BLaER1 (cell line): ENCODE measurements at regions not wholly inside any gene's neighbourhood (a gene's known extent, or its start where the extent isn't known, plus 50 kb on each side); places are given as distances from the start of the nearest gene placed in this dataset.

Experiments
- H3K27ac ChIP-seq: shearing (Covaris generic); formaldehyde crosslinking; 2 replicates; pipeline ENCODE4 v1.8.1; 2022
- H3K27me3 ChIP-seq: shearing (Covaris generic); formaldehyde crosslinking; 2 replicates; pipeline ENCODE4 v1.8.1; 2022
- H3K36me3 ChIP-seq: shearing (Covaris generic); formaldehyde crosslinking; 2 replicates; pipeline ENCODE4 v1.8.1; 2022
- H3K4me1 ChIP-seq: shearing (Covaris generic); formaldehyde crosslinking; 2 replicates; pipeline ENCODE4 v1.8.1; 2022
- H3K4me2 ChIP-seq: shearing (Covaris generic); formaldehyde crosslinking; 2 replicates; pipeline ENCODE4 v1.8.1; 2022
- H3K4me3 ChIP-seq: shearing (Covaris generic); formaldehyde crosslinking; 2 replicates; pipeline ENCODE4 v1.8.1; 2022
- H3K9ac ChIP-seq: shearing (Covaris generic); formaldehyde crosslinking; 2 replicates; pipeline ENCODE4 v1.8.1; 2022
- H3K9me3 ChIP-seq: shearing (Covaris generic); formaldehyde crosslinking; 2 replicates; pipeline ENCODE4 v1.8.1; 2022
- H4K20me1 ChIP-seq: shearing (Covaris generic); formaldehyde crosslinking; 2 replicates; pipeline ENCODE4 v1.8.1; 2022
- Cebpa-rat ChIP-seq: shearing (Covaris generic); IDR thresholded peaks from 2 replicates; pipeline ENCODE4 v1.8.1; 2022

- Histone ChIP-seq H3K4me1 (peaks cover 32% of the 10 kb centered on the region), H3K4me2 (no peak overlapping the region), H3K4me3 (no peak overlapping the region), H4K20me1 (no peaks in the 10 kb centered on the region), H3K9me3 (no peaks in the 10 kb centered on the region), H3K27me3 (no peaks in the 10 kb centered on the region), H3K36me3 (no peaks in the 10 kb centered on the region), H3K27ac (no peak overlapping the region), H3K9ac (no peak overlapping the region)
- TF ChIP-seq Cebpa-rat, result no peak
Measured at GRCh38 chr13:31878052-31878451, 138.7 kb downstream of the RXFP2 start.

GRCh38 chr13:31878495-31878894 is 139.2 kb downstream of the RXFP2 start:
- H3K4me2 ChIP-seq, result no peak overlapping the region
- no peak for TF ChIP-seq Cebpa-rat
- H3K27me3 ChIP-seq, result no peaks in the 10 kb centered on the region
- H3K27ac ChIP-seq, result no peak overlapping the region
- H3K4me3 ChIP-seq, result no peak overlapping the region
- H3K36me3 ChIP-seq, result no peaks in the 10 kb centered on the region
- H4K20me1 ChIP-seq, result no peaks in the 10 kb centered on the region
- no peak overlapping the region for H3K9ac ChIP-seq
- peaks cover 34% of the 10 kb centered on the region for H3K4me1 ChIP-seq
- no peaks in the 10 kb centered on the region for H3K9me3 ChIP-seq

- Histone ChIP-seq H3K36me3 (no peaks in the 10 kb centered on the region), H3K27ac (no peak overlapping the region), H3K9me3 (no peaks in the 10 kb centered on the region), H3K4me1 (peaks cover 34% of the 10 kb centered on the region), H3K9ac (no peak overlapping the region), H3K4me3 (no peak overlapping the region), H3K27me3 (no peaks in the 10 kb centered on the region), H4K20me1 (no peaks in the 10 kb centered on the region), H3K4me2 (no peak overlapping the region)
- TF ChIP-seq Cebpa-rat, result no peak
Measured at GRCh38 chr13:31878955-31879354, 139.6 kb downstream of the RXFP2 start.

- Histone ChIP-seq H3K4me1 (peaks cover 33% of the 10 kb centered on the region), H3K4me3 (no peak overlapping the region), H4K20me1 (no peaks in the 10 kb centered on the region), H3K9ac (no peak overlapping the region), H3K36me3 (no peaks in the 10 kb centered on the region), H3K4me2 (peak overlapping the region; percentile 66; the same call in 1 of the 2 replicates), H3K9me3 (no peaks in the 10 kb centered on the region), H3K27me3 (no peaks in the 10 kb centered on the region), H3K27ac (no peak overlapping the region)
- no peak for TF ChIP-seq Cebpa-rat
Measured at GRCh38 chr13:31880851-31881494, 141.6 kb downstream of the RXFP2 start.

GRCh38 chr13:31881495-31881882 is 142.2 kb downstream of the RXFP2 start:
- H3K4me2 ChIP-seq, result peak overlapping the region; percentile 66

GRCh38 chr13:31882794-31883193 is 143.5 kb downstream of the RXFP2 start:
- no peak overlapping the region for H3K9ac ChIP-seq
- no peak overlapping the region for H3K27ac ChIP-seq
- TF ChIP-seq Cebpa-rat, result no peak
- H4K20me1 ChIP-seq, result no peaks in the 10 kb centered on the region
- peaks cover 39% of the 10 kb centered on the region for H3K4me1 ChIP-seq
- H3K9me3 ChIP-seq, result no peaks in the 10 kb centered on the region
- no peaks in the 10 kb centered on the region for H3K27me3 ChIP-seq
- no peaks in the 10 kb centered on the region for H3K36me3 ChIP-seq
- H3K4me2 ChIP-seq, result peak overlapping the region; percentile 66
- no peak overlapping the region for H3K4me3 ChIP-seq

More at GRCh38 chr13:31881495-31881882, 142.2 kb downstream of the RXFP2 start:
- H4K20me1 ChIP-seq, result no peaks in the 10 kb centered on the region
- H3K4me1 ChIP-seq, result peaks cover 38% of the 10 kb centered on the region
- no peaks in the 10 kb centered on the region for H3K9me3 ChIP-seq
- TF ChIP-seq Cebpa-rat, result no peak
- no peaks in the 10 kb centered on the region for H3K27me3 ChIP-seq
- H3K36me3 ChIP-seq, result no peaks in the 10 kb centered on the region
- no peak overlapping the region for H3K9ac ChIP-seq
- H3K27ac ChIP-seq, result no peak overlapping the region
- no peak overlapping the region for H3K4me3 ChIP-seq

GRCh38 chr13:31884556-31884955 is 145.2 kb downstream of the RXFP2 start:
- Histone ChIP-seq H4K20me1 (no peaks in the 10 kb centered on the region), H3K27ac (no peak overlapping the region), H3K4me2 (no peak overlapping the region), H3K9me3 (no peaks in the 10 kb centered on the region), H3K9ac (no peak overlapping the region), H3K36me3 (no peaks in the 10 kb centered on the region), H3K4me3 (no peak overlapping the region), H3K4me1 (peaks cover 39% of the 10 kb centered on the region), H3K27me3 (no peaks in the 10 kb centered on the region)
- no peak for TF ChIP-seq Cebpa-rat

GRCh38 chr13:31885994-31886393 is 145.6 kb upstream of the FRY start:
- peak overlapping the region; percentile 52 for H3K4me2 ChIP-seq
- H3K9me3 ChIP-seq, result no peaks in the 10 kb centered on the region
- no peak overlapping the region for H3K9ac ChIP-seq
- no peaks in the 10 kb centered on the region for H3K27me3 ChIP-seq
- H4K20me1 ChIP-seq, result no peaks in the 10 kb centered on the region
- no peaks in the 10 kb centered on the region for H3K36me3 ChIP-seq
- no peak overlapping the region for H3K27ac ChIP-seq
- no peak for TF ChIP-seq Cebpa-rat
- H3K4me3 ChIP-seq, result no peak overlapping the region
- peaks cover 37% of the 10 kb centered on the region for H3K4me1 ChIP-seq

- no peak for TF ChIP-seq Cebpa-rat
- H3K4me2 ChIP-seq, result no peak overlapping the region
- no peak overlapping the region for H3K4me3 ChIP-seq
- peaks cover 33% of the 10 kb centered on the region for H3K4me1 ChIP-seq
- H3K36me3 ChIP-seq, result no peaks in the 10 kb centered on the region
- H3K27me3 ChIP-seq, result no peaks in the 10 kb centered on the region
- no peaks in the 10 kb centered on the region for H4K20me1 ChIP-seq
- no peak overlapping the region for H3K9ac ChIP-seq
- H3K27ac ChIP-seq, result no peak overlapping the region
- H3K9me3 ChIP-seq, result no peaks in the 10 kb centered on the region
Measured at GRCh38 chr13:31887286-31887685, 144.3 kb upstream of the FRY start.

- H4K20me1 ChIP-seq, result no peaks in the 10 kb centered on the region
- no peaks in the 10 kb centered on the region for H3K36me3 ChIP-seq
- H3K4me1 ChIP-seq, result peaks cover 36% of the 10 kb centered on the region
- H3K9me3 ChIP-seq, result no peaks in the 10 kb centered on the region
- no peaks in the 10 kb centered on the region for H3K27me3 ChIP-seq
- no peak for TF ChIP-seq Cebpa-rat
- H3K4me3 ChIP-seq, result no peak overlapping the region
- H3K27ac ChIP-seq, result no peak overlapping the region
- H3K9ac ChIP-seq, result no peak overlapping the region
- peak overlapping the region; percentile 6; the same call in 1 of the 2 replicates for H3K4me2 ChIP-seq
Measured at GRCh38 chr13:31890946-31891345, 140.6 kb upstream of the FRY start.

GRCh38 chr13:31891472-31891871 is 140.1 kb upstream of the FRY start:
- Histone ChIP-seq H3K36me3 (no peaks in the 10 kb centered on the region), H4K20me1 (no peaks in the 10 kb centered on the region), H3K27ac (no peak overlapping the region), H3K9ac (no peak overlapping the region), H3K4me3 (no peak overlapping the region), H3K4me1 (peaks cover 35% of the 10 kb centered on the region), H3K27me3 (no peaks in the 10 kb centered on the region), H3K9me3 (no peaks in the 10 kb centered on the region), H3K4me2 (peak overlapping the region; percentile 6; the same call in 1 of the 2 replicates)
- TF ChIP-seq Cebpa-rat, result no peak
